Activated CD4-positive, alpha-beta T cell treated with anti-CD3 and anti-CD28 coated beads, Interleukin-2, amount 50 U/mL, for 16 hours (primary cell): ENCODE measurements at regions not wholly inside any gene's neighbourhood (a gene's known extent, or its start where the extent isn't known, plus 50 kb on each side); places are given as distances from the start of the nearest gene placed in this dataset.

Experiments
- DNase-seq: peaks from one replicate; pipeline ENCODE4 v3.0.0-alpha.2; 2020

DNA sequence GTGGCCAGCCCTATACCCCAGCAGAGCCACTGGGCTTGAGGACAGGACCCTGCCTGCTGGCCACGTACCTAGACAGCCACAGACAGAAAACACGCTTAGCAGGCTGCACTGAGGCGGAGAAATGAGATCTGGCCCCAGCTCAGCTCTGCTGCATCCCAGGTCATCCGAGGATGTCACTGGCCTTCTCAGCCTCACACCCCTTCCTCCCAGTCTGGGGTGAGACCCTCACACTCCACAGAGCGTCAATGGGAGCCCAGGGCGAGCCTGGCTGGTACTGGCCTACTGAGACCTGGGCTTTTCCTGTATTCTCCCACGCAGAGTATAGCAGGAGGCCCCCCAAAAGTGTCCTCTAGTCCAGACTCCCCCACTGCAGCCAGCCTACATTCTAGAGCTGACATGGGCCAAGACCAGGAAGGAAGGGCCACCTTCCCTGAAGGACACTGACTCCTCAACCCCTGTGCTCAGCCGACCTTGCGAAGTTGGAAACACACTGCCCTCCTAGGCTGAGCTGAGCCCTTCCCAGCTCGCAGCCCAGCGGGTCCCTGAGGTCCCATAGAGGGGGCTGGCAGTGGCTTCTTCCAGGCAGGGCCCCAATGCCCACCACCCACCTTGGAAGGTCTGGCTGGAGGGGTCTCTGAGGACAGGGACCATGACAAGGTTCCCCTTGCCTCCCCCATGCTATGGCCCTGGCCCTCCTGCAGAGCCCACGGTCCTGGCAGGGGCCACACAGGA is 65.9 kb upstream of the LINC01488 start:
- no peak for DNase-seq

DNA sequence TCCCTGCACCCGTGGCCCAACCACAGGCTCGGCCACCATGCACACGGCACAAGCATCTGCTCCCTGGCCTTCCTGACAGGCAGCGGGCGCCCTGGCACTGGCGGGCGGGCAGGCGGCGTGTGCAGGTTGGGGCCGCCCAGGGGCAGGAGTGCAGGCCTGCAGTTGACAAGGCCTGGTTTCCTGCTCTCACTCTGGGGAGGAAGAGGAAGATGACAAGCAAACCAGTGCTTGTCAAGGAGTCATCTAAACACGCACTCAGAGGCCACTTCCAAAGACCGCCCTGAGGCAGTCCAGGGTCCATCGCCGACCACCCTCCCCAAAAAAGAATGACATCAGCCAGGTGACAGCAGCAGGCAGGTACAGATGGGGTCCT is 65.3 kb upstream of the LINC01488 start:
- no peak for DNase-seq

DNA sequence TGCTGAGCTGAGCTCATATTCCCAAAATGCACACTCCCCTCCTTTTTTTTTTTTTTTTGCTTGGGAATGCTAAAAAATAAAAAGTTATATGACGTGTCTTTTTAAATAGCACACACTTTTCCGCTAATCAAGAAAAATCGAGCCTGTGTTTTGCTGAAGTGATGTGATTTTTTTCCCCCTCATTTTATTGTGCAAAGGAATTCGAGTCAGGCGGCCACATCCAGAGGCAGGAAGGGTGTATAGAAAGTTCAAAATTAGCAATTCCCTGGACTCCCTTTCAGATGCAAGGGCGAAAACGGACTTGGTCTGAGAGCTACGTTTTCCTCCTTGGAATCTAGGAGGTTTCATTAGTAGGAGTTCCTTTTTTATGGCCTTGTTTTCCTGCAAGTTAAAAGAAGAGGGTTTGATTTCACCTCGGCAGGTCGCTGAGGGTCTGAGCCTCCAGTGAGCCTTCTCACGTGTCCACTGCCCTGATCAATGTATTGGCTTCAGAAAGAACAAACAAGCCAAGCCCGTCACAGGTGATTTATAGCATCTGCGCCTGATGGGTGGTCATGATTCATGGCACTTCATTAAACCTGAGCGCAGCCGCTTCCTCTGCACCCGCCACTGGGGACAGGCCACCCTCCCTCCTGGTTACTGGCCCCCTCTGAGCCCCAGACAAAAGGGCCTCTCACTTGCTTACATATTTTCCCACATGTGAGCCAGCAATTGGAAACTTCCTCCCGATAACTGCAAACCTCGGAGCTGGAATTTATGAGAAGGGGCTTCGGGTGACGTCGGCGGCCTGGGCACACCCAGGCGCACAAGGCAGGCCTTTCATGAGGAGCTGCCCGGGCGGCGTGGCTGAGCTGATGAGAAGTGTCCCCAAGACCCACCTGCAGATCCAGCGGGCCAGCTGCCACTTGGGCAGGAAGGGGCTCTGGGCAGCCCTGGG is 64.4 kb upstream of the LINC01488 start:
- no peak for DNase-seq

DNA sequence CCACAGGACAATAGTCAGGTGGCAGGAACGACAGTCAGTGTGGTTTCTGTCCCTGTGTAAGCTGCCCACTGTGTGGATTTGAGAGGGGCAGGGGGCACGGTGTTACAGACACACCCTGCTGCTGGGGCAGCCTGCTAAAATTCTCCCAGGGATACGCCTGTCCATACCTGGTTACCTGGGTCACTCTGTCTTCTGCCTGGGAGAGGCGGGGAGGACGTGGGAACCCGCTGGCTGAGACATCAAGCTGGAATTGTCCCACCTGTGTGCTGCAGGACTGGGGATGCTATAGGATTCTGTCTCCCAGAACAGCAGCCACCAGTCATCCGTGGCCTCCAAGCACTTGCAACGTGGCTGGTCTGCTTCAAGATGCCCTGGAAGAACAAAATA is 63.8 kb upstream of the LINC01488 start:
- no peak for DNase-seq

DNA sequence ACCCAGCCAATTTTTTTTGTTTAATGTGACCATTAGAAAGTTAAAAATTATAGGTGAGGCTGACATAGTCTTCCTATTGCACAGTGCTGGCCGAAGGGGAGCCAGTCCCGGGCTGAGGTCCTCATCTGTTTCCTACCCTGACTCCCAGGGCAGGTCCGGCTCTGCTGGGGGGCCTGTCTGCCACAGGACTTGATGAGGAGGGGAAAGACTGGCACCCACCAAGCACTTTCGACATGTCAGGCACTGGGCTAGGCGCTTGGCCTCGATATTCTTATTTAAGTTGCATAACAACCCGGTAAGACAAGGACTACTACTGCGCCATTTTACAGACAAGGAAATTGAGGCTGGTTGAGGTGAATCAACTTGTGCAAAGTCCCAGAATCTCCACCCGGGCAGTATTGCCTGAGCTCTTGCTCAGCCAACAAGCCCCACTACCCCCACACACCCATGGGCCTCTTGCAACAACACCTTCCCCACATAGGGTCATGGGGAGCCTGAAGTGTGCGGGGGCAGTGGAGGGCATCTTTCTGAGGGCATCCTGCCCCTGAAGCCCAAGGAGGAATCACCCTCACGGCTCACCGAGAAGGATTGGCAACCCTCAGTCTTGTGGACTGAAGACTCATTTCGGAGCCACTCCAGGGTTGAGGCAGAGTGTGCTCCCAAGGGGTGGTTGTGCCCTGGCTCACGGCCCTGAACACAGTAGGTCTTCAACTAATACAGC is 62.7 kb upstream of the LINC01488 start:
- DNase-seq: no peak

DNA sequence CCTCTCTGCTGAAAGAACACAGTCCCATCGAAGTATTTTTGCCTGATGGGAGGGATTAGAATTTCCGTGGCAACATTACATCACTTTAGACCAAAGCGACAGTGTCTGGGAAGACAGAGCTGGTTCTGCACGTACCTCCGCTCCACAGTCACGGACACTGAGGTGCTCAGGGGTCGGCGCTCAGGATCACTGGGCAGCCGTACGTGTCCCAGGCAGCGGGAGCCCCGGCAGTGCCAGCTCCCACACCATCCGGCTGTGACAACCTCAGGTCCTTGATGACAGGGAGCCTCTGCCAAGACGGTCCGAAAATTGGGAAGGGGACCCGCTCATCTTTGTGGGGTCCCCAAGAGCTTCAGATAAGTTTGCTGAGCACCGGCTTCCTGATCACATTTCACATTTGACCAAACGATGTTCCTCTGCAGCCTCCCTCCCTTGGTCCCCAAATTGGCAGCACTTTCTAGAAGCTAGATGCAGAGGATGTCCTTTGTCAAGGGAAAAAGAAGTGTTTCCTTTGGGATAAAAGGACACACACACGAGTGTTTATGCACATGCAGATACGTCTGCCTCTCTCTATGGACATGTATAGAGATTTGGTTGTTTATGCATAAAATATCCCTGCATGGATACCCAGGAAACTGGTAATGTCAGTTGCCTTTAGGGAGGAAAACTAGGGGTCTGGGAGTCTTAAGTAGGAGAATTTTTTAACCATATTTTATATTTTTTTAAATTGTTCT is 61.6 kb upstream of the LINC01488 start:
- no peak for DNase-seq

DNA sequence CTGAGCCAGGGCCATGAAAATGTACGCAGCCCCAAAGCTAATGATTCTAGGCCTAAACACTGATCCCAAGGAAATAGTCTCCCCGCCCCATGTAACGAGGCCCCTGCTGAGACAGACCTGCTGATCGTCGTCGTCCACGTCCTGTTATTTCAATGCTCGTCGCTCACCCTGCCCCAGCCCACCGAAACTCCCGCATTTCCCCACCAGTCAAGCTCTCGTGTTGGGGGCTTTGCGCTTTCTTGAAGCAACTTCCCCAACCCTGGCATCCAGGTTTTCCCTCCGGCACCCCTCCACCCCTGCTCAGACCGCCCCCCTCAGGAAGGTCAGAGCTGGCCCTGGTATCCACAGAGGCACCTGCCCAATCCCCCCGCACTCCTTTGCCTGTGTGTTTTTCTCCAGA is 58.8 kb upstream of the LINC01488 start:
- DNase-seq: no peak

DNA sequence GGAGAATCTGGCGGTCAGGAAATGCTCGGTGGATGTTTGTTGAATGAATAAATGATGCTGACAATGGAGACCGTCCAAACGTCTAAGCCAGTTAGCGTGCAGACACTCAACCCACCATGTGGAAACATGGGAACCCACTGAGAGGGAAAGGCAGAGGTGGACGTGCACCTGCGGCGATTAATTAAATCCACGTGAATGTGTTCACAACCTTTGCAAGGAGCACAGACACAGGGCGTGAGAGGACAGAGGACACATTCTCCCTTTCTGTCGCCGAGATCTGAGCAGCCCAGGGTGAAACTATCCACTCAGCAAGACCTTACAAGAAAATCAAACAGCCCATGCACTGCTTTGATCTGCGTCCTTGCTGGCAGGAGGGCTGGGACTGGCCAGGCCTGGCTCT is 58.3 kb upstream of the LINC01488 start:
- DNase-seq: no peak

DNA sequence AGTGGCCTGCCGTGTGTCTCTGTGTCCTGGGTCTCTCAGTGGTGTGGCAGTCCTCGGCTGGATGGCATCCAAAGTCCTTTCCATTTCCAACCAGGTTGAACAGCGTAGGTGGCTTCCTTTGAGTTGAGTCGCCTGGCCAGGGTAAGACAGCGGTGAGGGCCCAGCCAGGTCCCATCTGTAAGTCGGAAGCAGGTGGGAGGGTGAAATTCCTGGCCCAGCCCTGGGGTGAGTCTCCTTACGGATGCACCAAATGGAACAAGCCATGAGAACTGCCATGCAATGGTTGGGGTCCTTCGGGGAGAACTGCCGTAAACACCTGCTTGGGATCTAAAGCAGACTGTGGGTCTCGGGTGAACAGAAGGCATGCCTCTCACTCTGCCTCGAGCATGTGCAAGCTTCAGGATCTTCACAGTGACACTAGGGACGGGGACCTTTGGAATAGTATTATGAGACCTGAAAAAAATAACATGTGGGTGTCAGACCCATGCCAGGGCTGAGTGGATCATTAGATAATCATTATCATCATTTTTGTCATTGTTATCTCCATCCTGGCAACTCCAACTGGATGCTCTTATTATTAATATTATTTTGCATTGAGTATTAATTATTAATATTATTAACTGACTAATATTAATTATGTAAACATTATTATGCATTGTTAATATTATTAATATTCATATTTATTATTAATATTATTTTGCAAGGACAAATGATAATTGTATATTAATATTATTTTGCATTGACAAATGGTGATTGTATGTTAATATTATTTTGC is 57.7 kb upstream of the LINC01488 start:
- DNase-seq: no peak

DNA sequence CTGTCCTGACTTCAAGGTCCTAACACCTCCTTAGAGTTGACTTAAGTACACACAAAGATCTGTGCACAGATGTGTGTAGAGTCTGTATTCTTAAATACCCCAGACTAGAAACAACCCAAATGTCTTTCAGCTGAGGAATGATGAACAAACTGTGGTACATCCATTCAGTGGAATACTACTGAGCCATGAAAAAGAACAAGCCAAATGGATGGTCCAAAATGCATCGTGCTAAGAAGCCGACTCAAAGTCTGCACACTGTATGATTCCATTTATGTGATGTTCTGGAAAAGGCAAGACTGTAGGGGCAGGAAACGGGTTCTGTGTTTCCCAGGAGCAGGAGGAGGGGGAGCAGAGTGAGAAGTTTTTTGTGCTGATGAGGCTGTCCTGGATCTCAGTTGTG is 56.7 kb upstream of the LINC01488 start:
- no peak for DNase-seq

DNA sequence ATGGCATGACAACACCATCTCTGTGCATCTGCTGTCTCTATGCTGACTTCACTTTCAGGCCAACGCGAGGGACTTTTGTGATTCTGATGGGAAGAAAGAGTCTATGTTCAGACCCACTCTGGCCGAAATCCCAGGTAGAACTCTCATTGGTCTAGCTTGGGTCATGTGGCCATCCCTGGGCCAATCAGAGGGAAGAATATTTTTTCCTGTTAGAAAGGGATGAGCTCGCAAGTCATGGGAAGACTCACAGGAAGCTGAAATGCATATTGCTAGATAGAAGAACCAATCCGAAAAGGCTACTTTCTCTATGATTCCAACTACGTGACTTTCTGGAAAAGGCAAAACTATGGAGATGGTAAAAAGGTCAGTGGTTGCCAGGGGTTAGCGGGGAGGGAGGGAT is 56.0 kb upstream of the LINC01488 start:
- DNase-seq: no peak

DNA sequence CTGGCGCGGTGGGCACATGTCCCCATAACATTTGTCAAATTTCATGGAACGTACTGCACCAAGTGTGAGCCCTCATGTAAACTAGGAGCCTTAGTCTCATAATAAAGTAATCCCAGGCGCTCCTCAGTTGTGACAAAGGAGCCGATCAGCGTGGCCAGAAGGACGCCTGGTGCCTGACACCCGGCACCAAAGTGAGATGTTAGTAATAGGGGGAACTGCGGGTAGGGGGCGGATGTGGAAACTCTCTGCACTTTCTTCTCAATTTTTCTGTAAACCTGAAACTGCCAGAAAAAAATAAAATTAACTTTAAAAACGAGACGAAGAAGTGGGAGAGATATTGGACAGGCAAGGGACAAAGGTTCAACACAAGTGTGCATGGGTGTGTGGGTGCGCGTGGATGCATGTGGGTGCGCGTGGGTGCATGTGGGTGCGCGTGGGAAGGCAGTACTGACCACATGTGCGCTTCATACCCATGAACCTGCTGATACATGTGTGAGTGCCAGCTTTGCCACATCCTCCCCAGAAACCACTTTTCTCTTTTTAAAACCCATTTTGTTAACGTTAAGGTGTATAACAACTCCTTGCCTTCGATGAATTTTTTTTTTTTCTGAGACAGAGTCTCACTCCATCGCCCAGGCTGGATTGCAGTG is 55.4 kb upstream of the LINC01488 start:
- DNase-seq: peak; percentile 32

DNA sequence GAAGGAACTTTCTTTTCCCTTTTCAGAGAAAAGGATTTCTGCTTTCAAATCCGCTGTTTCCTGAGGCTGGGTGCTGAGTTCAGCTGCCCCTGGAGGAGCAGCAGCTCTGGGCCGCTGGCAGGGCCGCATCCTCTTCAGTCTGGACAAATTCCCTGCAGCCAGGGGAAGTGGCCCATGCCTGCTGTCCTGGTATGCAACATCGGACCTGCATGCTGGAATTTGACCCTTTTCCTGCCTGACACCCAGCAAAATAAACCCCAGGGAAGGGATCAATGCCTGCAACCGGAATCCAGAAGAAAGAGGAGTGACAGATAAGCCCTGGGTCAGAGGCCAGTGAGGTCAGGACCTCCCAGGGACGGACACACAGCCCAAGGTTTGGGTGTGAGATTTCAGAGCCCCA is 54.1 kb upstream of the LINC01488 start:
- DNase-seq: no peak

DNA sequence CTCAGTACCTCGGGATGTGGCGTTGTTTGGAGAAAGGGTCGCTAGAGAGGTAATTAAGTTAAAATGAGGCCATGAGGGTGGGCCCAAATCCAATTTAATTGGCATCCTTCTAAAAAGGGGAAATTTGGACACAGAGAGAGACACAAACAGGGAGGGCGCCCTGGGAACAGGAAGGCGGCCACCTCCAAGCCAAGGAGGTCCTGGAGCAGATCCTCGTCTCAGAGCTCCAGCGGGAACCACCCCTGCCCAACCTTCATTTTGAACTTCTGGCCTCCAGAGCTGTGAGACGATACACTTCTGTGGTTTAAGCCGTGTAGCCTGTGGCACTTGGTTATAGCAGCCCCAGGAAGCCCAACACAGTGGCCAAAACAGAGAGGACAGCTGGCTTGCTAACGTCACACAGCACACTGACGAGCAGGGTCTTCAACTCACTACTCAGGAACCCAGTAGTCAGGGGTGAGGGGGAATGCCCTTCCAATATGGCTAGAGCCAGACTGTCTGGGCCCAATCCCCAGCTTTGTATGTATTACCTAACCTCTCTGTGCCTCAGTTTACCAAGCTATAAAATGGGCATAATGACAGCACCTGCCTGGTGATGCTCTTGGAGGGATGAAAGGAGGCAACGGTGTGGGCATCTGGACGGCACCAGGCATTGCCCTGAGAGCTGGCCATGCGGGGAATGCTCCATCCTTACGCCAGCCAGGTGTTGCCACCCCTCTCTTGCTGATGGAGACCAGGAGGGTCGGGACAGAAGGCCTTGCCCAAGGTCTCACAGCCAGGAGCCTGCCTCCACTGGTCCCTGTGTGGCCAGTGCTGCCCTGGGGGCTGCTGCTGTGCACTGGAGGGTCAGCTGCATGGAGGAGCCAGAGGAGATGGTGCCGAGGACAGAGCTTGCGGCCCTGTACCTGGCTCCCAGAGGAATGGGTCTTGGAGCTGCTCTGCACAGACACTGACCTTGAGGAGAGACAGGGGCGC is 53.3 kb upstream of the LINC01488 start:
- DNase-seq: no peak

DNA sequence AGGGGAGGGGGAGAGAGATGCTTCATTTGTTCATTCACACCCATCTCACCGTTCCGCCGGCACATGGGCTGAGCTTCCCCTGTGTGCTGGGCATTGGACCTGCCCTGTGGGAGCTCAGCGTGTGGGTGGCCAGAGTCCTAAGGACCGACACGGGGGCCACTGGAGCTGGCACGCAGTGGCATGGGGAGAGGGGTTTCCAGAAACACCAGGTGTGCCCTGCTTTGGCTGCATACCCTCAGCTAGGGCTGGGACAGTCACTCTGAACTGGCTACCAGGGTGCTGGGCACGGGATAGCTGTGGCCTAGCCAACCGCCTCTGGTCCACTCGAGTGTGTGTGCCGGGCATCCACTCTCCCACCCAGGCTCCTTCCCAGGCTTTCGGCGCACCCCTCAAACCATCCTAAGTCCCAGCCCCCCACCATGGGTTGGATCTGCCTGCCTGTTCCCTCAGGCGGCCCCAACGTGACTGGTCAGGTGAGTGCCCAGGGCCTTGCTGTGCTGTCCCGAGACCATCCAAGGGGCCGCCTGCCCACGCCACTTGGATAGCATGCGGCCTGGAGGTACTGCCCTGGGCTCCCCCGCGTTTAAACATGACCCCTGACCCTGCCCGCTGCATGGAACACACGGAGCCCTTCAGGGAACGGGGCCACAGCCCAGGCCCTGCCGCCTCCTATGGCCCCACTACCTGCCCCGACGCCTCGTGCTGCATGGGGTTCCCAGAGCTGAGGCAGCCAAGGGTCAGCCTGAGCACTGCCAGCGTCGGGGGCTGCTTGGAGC is 51.6 kb upstream of the LINC01488 start:
- DNase-seq: no peak

DNA sequence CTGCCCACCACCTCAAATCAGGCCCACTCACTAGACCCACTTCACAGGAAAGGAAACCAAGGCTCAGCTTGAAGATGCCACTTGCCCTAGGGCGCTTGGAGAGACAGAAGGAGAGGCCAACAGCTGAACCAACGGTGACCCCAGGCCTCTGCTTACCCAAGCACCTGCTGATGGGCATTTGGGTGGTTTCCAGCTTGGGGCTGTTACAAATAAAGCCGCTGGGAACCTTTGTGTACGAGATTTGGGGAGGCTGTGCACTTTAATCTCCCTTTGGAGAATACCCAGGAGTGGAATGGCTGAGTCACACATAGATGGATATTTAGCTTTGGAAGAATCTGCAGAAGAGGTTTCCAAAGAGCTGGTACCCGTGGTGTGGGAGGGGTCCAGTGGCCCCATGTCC is 50.9 kb upstream of the LINC01488 start:
- no peak for DNase-seq

DNA sequence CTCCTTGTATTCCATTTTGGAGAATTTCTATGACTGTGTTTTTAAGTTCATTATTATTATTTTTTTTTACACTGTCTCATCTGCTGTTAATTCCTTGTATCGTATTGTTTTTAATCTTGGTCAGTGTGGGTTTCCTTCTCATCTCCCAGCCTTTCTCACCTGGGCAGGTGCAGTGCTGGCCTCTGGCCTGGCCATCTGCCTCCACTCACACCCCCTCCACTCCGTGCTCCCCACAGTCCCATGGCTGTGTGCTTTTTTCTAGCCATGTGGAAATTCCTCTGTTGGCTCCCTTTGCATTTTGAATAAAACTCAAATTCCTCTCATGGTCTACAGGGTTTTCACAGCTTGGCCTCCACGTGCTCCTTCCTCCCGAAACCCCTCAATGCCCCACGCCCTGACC is 50.3 kb upstream of the LINC01488 start:
- no peak for DNase-seq
